ENCODE measurements at regions not wholly inside any gene's neighbourhood (a gene's known extent, or its start where the extent isn't known, plus 50 kb on each side); places are given as distances from the start of the nearest gene placed in this dataset.

DNA sequence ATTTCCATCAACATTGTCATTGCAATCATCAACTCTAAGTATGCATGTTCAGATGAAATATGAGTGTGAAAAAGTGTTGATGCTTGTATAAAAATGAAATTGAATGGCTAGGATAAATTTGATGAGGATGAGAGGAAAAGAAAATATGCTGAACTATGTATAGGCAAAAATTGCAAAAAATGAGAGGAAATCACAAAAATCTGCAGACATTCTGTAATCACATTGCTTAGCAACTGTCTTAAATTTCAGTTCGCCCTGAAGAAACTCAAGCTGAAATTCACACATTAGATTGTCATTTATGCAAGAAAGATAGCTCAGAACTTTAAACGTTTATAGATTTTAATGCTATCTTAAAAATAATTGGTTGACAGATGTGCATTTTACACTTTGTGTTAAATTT, 1098.8 kb upstream of the IGFBP7 start:
- peaks cover 3% of the 10 kb centered on the region; the same call in 1 of the 3 replicates for H3K36me3 Mint-ChIP-seq (ENCODE audit: low read depth)
- Histone ChIP-seq H2AFZ (no peak overlapping the region), H3F3A (replicated peaks; ENCODE audit: low read depth) (no peaks in the 10 kb centered on the region), H3K4me3 (no peak overlapping the region), H3K9me2 (ENCODE audit: insufficient read depth) (peaks cover 14% of the 10 kb centered on the region; the same call in 1 of the 2 replicates), H3K27ac (ENCODE audit: low read depth) (no peak overlapping the region), H4K20me1 (replicated peaks; ENCODE audit: insufficient read depth) (no peaks in the 10 kb centered on the region), H3K27me3 (ENCODE audit: insufficient read depth) (no peaks in the 10 kb centered on the region), H3K36me3 (ENCODE audit: insufficient read depth) (no peaks in the 10 kb centered on the region), H3K4me2 (no peak overlapping the region), H3K79me2 (replicated peaks; ENCODE audit: insufficient read depth) (no peaks in the 10 kb centered on the region), H3K4me1 (ENCODE audit: insufficient read depth) (0 out of 2 replicates have a peak, but pooled peaks cover 5% of the 10 kb centered on the region)
- ATAC-seq (no peak), DNase-seq (ENCODE audit: low spot score) (no peak)
- TF ChIP-seq JUNB (IDR thresholded peaks at IDR 0.05; ENCODE audit: unreplicated experiment), result no peak
- TF ChIP-seq ZNF114 (CRISPR knock-in tag; IDR thresholded peaks at IDR 0.05), result no peak
- TF ChIP-seq EZH2phosphoT487 (IDR thresholded peaks at IDR 0.05; ENCODE audit: unreplicated experiment), result no peak
- TF ChIP-seq ZNF331 (CRISPR knock-in tag; IDR thresholded peaks at IDR 0.05; ENCODE audit: low read depth), result no peak
- TF ChIP-seq, protein P1, sequence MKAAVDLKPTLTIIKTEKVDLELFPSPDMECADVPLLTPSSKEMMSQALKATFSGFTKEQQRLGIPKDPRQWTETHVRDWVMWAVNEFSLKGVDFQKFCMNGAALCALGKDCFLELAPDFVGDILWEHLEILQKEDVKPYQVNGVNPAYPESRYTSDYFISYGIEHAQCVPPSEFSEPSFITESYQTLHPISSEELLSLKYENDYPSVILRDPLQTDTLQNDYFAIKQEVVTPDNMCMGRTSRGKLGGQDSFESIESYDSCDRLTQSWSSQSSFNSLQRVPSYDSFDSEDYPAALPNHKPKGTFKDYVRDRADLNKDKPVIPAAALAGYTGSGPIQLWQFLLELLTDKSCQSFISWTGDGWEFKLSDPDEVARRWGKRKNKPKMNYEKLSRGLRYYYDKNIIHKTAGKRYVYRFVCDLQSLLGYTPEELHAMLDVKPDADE (IDR thresholded peaks at IDR 0.05), result no peak
- TF ChIP-seq NANOG (IDR thresholded peaks at IDR 0.05; ENCODE audit: borderline replicate concordance), result no peak
- TF ChIP-seq ZNF462 (CRISPR knock-in tag; IDR thresholded peaks at IDR 0.05), result no peak
- no peak for TF ChIP-seq CREB1 (CRISPR knock-in tag; IDR thresholded peaks at IDR 0.05; ENCODE audit: low read depth)
- no peak for TF ChIP-seq POLR2AphosphoS5 (IDR thresholded peaks at IDR 0.05; ENCODE audit: low read depth)
- no peak for TF ChIP-seq CTCF (conservative IDR thresholded peaks at IDR 0.05; ENCODE audit: low read depth in 2 of 2)
- TF ChIP-seq EZH2 (IDR thresholded peaks at IDR 0.05; ENCODE audit: low read depth, unreplicated experiment), result no peak
- TF ChIP-seq, protein P2, sequence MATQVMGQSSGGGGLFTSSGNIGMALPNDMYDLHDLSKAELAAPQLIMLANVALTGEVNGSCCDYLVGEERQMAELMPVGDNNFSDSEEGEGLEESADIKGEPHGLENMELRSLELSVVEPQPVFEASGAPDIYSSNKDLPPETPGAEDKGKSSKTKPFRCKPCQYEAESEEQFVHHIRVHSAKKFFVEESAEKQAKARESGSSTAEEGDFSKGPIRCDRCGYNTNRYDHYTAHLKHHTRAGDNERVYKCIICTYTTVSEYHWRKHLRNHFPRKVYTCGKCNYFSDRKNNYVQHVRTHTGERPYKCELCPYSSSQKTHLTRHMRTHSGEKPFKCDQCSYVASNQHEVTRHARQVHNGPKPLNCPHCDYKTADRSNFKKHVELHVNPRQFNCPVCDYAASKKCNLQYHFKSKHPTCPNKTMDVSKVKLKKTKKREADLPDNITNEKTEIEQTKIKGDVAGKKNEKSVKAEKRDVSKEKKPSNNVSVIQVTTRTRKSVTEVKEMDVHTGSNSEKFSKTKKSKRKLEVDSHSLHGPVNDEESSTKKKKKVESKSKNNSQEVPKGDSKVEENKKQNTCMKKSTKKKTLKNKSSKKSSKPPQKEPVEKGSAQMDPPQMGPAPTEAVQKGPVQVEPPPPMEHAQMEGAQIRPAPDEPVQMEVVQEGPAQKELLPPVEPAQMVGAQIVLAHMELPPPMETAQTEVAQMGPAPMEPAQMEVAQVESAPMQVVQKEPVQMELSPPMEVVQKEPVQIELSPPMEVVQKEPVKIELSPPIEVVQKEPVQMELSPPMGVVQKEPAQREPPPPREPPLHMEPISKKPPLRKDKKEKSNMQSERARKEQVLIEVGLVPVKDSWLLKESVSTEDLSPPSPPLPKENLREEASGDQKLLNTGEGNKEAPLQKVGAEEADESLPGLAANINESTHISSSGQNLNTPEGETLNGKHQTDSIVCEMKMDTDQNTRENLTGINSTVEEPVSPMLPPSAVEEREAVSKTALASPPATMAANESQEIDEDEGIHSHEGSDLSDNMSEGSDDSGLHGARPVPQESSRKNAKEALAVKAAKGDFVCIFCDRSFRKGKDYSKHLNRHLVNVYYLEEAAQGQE (IDR thresholded peaks at IDR 0.05; ENCODE audit: unreplicated experiment), result no peak
- TF ChIP-seq STAT1 (IDR thresholded peaks at IDR 0.05; ENCODE audit: unreplicated experiment), result no peak
- H3K4me1 Mint-ChIP-seq, result peaks cover 15% of the 10 kb centered on the region
- H3K9me3 Mint-ChIP-seq, result no peaks in the 10 kb centered on the region
- no peak overlapping the region for H3K4me3 Mint-ChIP-seq
- no peak overlapping the region for H3K27ac Mint-ChIP-seq
- H3K27me3 Mint-ChIP-seq (ENCODE audit: insufficient read depth, low read depth, poor library complexity), result no peaks in the 10 kb centered on the region

Data from GM23338 (cell line).